ENCODE measurements at regions not wholly inside any gene's neighbourhood (a gene's known extent, or its start where the extent isn't known, plus 50 kb on each side); places are given as distances from the start of the nearest gene placed in this dataset.

- Histone ChIP-seq H3K4me1 (ENCODE audit: control insufficient read depth, insufficient read depth, low read length, poor library complexity, severe bottlenecking) (peaks cover 4% of the 10 kb centered on the region), H3K36me3 (ENCODE audit: control insufficient read depth, insufficient read depth, low read length) (no peaks in the 10 kb centered on the region), H3K27me3 (replicated peaks; ENCODE audit: control insufficient read depth, insufficient read depth, low read length, poor library complexity, severe bottlenecking) (no peaks in the 10 kb centered on the region), H3K9me3 (ENCODE audit: control insufficient read depth, low read length) (no peaks in the 10 kb centered on the region), H3K4me3 (ENCODE audit: insufficient read depth, low read depth, low read length, poor library complexity, severe bottlenecking) (no peak overlapping the region), H3K27ac (ENCODE audit: insufficient read depth, low read length, poor library complexity, severe bottlenecking) (no peak overlapping the region)
- DNase-seq = no peak
These were observed 196.0 kb downstream of the ZEB2 start for GRCh38 chr2:144323946-144324345.

DNA sequence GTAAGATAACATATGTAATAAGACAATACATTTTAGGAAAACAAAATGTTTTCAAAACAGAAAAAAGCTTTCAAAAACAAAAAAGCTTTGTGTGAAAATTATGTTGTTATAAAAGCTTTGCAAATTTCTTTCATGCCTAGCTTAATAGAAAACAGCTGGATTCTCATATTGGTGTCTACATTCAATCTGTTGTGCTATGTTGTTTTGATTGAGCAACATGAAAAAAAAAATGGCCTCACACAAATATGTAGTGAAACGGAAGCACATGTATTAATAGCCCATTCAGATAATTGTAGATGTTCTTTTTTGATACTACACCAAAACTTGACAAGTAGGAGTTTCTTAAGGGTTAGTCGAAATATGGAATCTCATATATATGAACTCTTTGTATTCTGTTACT is 197.5 kb downstream of the ZEB2 start:
- Histone ChIP-seq H3K4me1 (ENCODE audit: control insufficient read depth, insufficient read depth, low read length, poor library complexity, severe bottlenecking) (peaks cover 4% of the 10 kb centered on the region), H3K36me3 (ENCODE audit: control insufficient read depth, insufficient read depth, low read length) (no peaks in the 10 kb centered on the region), H3K9me3 (ENCODE audit: control insufficient read depth, low read length) (no peaks in the 10 kb centered on the region), H3K27ac (ENCODE audit: insufficient read depth, low read length, poor library complexity, severe bottlenecking) (no peak overlapping the region), H3K27me3 (replicated peaks; ENCODE audit: control insufficient read depth, insufficient read depth, low read length, poor library complexity, severe bottlenecking) (no peaks in the 10 kb centered on the region), H3K4me3 (ENCODE audit: insufficient read depth, low read depth, low read length, poor library complexity, severe bottlenecking) (no peak overlapping the region)
- DNase-seq = no peak

DNA sequence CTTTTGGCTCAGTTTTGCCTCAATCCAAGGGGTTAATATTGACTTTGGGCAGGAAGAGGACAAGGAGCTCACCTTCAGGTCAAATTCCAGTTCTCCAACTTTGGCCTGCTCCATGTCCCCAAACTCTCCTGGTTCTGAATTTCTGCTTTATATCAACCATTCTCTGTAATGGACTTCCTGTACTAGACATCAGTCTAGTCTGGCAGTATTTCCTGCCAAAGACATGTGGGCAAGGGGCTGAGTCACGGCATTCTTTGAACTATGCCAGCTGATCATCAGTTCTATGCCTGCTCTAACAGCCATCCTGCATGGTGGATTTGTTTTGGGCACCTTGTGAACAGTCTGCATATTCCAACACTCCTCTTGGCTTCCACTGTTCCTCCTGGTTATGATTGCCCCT is 199.4 kb downstream of the ZEB2 start:
- no peak overlapping the region for H3K4me3 ChIP-seq (ENCODE audit: insufficient read depth, low read depth, low read length, poor library complexity, severe bottlenecking)
- H3K4me1 ChIP-seq (ENCODE audit: control insufficient read depth, insufficient read depth, low read length, poor library complexity, severe bottlenecking) = peaks cover 4% of the 10 kb centered on the region
- H3K9me3 ChIP-seq (ENCODE audit: control insufficient read depth, low read length) = no peaks in the 10 kb centered on the region
- DNase-seq = peak; percentile 33 to 48 (median 43)
- no peaks in the 10 kb centered on the region for H3K36me3 ChIP-seq (ENCODE audit: control insufficient read depth, insufficient read depth, low read length)
- no peak overlapping the region for H3K27ac ChIP-seq (ENCODE audit: insufficient read depth, low read length, poor library complexity, severe bottlenecking)
- H3K27me3 ChIP-seq (replicated peaks; ENCODE audit: control insufficient read depth, insufficient read depth, low read length, poor library complexity, severe bottlenecking) = no peaks in the 10 kb centered on the region

GRCh38 chr2:144317071-144317738 is 202.7 kb downstream of the ZEB2 start:
- DNase-seq = no peak
- no peaks in the 10 kb centered on the region for H3K9me3 ChIP-seq (ENCODE audit: control insufficient read depth, low read length)
- H3K4me1 ChIP-seq (ENCODE audit: control insufficient read depth, insufficient read depth, low read length, poor library complexity, severe bottlenecking) = peaks cover 4% of the 10 kb centered on the region
- no peak overlapping the region for H3K27ac ChIP-seq (ENCODE audit: insufficient read depth, low read length, poor library complexity, severe bottlenecking)
- H3K36me3 ChIP-seq (ENCODE audit: control insufficient read depth, insufficient read depth, low read length) = no peaks in the 10 kb centered on the region
- no peak overlapping the region for H3K4me3 ChIP-seq (ENCODE audit: insufficient read depth, low read depth, low read length, poor library complexity, severe bottlenecking)
- no peaks in the 10 kb centered on the region for H3K27me3 ChIP-seq (replicated peaks; ENCODE audit: control insufficient read depth, insufficient read depth, low read length, poor library complexity, severe bottlenecking)

- no peak overlapping the region for H3K4me3 ChIP-seq (ENCODE audit: insufficient read depth, low read depth, low read length, poor library complexity, severe bottlenecking)
- H3K36me3 ChIP-seq (ENCODE audit: control insufficient read depth, insufficient read depth, low read length) = no peaks in the 10 kb centered on the region
- H3K27ac ChIP-seq (ENCODE audit: insufficient read depth, low read length, poor library complexity, severe bottlenecking) = no peak overlapping the region
- H3K27me3 ChIP-seq (replicated peaks; ENCODE audit: control insufficient read depth, insufficient read depth, low read length, poor library complexity, severe bottlenecking) = no peaks in the 10 kb centered on the region
- H3K4me1 ChIP-seq (ENCODE audit: control insufficient read depth, insufficient read depth, low read length, poor library complexity, severe bottlenecking) = no peaks in the 10 kb centered on the region
- no peak for DNase-seq
- no peaks in the 10 kb centered on the region for H3K9me3 ChIP-seq (ENCODE audit: control insufficient read depth, low read length)
These were observed 208.9 kb downstream of the ZEB2 start for GRCh38 chr2:144310889-144311608.

DNA sequence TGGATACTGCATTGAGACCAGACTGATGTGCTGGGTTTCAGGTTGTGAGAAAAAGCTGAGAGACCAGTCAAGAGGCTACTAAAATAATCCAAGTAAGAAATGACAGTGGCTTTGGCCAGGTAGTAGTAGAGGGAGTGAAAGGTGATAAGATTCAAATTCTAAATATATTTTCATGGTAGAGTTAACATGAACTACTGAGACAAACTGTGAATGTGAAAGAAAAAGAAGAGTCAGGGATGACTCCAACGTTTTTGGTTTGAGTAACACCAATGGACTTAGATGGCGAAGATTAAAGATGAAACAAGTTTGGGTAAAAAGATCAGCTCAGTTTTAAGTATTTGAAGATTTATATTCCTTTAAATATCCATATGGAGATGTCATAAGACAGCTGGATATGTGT is 209.4 kb downstream of the ZEB2 start:
- no peak overlapping the region for H3K27ac ChIP-seq (ENCODE audit: insufficient read depth, low read length, poor library complexity, severe bottlenecking)
- no peaks in the 10 kb centered on the region for H3K4me1 ChIP-seq (ENCODE audit: control insufficient read depth, insufficient read depth, low read length, poor library complexity, severe bottlenecking)
- no peaks in the 10 kb centered on the region for H3K27me3 ChIP-seq (replicated peaks; ENCODE audit: control insufficient read depth, insufficient read depth, low read length, poor library complexity, severe bottlenecking)
- no peaks in the 10 kb centered on the region for H3K36me3 ChIP-seq (ENCODE audit: control insufficient read depth, insufficient read depth, low read length)
- no peak for DNase-seq
- H3K9me3 ChIP-seq (ENCODE audit: control insufficient read depth, low read length) = no peaks in the 10 kb centered on the region
- no peak overlapping the region for H3K4me3 ChIP-seq (ENCODE audit: insufficient read depth, low read depth, low read length, poor library complexity, severe bottlenecking)

GRCh38 chr2:144307711-144308110 is 212.2 kb downstream of the ZEB2 start:
- no peak for DNase-seq
- Histone ChIP-seq H3K36me3 (ENCODE audit: control insufficient read depth, insufficient read depth, low read length) (no peaks in the 10 kb centered on the region), H3K9me3 (ENCODE audit: control insufficient read depth, low read length) (no peaks in the 10 kb centered on the region), H3K4me3 (ENCODE audit: insufficient read depth, low read depth, low read length, poor library complexity, severe bottlenecking) (no peak overlapping the region), H3K27ac (ENCODE audit: insufficient read depth, low read length, poor library complexity, severe bottlenecking) (no peak overlapping the region), H3K4me1 (ENCODE audit: control insufficient read depth, insufficient read depth, low read length, poor library complexity, severe bottlenecking) (no peaks in the 10 kb centered on the region), H3K27me3 (replicated peaks; ENCODE audit: control insufficient read depth, insufficient read depth, low read length, poor library complexity, severe bottlenecking) (no peaks in the 10 kb centered on the region)

DNA sequence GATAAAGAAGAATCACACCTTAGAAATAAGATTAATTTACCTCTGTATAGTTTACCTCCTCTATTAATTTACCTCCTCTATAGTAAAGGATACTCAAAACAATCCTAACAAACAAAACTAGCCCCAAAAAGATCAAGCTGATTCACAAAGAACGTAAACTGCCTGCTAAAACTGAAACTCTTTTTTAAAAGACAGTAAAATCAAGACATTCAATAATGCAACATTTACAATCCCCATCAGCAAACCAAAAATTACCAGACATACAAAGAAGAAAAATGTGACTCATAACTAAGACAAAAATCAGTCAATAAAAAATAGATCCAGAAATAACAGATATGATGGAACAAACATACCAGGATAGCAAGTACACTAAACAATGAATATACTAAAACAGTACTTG is 215.7 kb downstream of the ZEB2 start:
- no peak overlapping the region for H3K27ac ChIP-seq (ENCODE audit: insufficient read depth, low read length, poor library complexity, severe bottlenecking)
- no peaks in the 10 kb centered on the region for H3K4me1 ChIP-seq (ENCODE audit: control insufficient read depth, insufficient read depth, low read length, poor library complexity, severe bottlenecking)
- no peak overlapping the region for H3K4me3 ChIP-seq (ENCODE audit: insufficient read depth, low read depth, low read length, poor library complexity, severe bottlenecking)
- DNase-seq = no peak
- no peaks in the 10 kb centered on the region for H3K9me3 ChIP-seq (ENCODE audit: control insufficient read depth, low read length)
- no peaks in the 10 kb centered on the region for H3K36me3 ChIP-seq (ENCODE audit: control insufficient read depth, insufficient read depth, low read length)
- H3K27me3 ChIP-seq (replicated peaks; ENCODE audit: control insufficient read depth, insufficient read depth, low read length, poor library complexity, severe bottlenecking) = no peaks in the 10 kb centered on the region

DNA sequence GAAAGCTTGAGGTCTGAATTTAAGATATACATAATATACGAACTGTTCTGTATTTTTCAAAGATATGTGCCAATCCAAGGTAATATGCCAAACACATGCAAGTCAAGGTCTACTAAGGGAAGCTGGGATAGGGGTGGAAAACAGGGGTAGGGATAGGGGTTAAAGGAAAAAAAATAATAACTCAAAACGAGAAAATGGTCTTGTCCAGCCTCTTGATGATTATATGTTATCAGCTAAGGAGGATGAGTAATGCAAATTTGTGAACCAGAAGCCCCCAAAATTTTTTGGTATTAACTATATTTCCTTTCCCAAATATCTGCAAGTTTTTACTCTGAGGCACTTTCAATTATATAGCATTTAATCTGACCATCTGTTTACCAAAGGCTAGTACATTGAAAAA is 219.3 kb downstream of the ZEB2 start:
- H3K4me3 ChIP-seq (ENCODE audit: insufficient read depth, low read depth, low read length, poor library complexity, severe bottlenecking) = no peak overlapping the region
- DNase-seq = no peak
- H3K27ac ChIP-seq (ENCODE audit: insufficient read depth, low read length, poor library complexity, severe bottlenecking) = no peak overlapping the region
- H3K4me1 ChIP-seq (ENCODE audit: control insufficient read depth, insufficient read depth, low read length, poor library complexity, severe bottlenecking) = no peaks in the 10 kb centered on the region
- no peaks in the 10 kb centered on the region for H3K9me3 ChIP-seq (ENCODE audit: control insufficient read depth, low read length)
- no peaks in the 10 kb centered on the region for H3K27me3 ChIP-seq (replicated peaks; ENCODE audit: control insufficient read depth, insufficient read depth, low read length, poor library complexity, severe bottlenecking)
- H3K36me3 ChIP-seq (ENCODE audit: control insufficient read depth, insufficient read depth, low read length) = no peaks in the 10 kb centered on the region

- Histone ChIP-seq H3K4me3 (ENCODE audit: insufficient read depth, low read depth, low read length, poor library complexity, severe bottlenecking) (no peak overlapping the region), H3K9me3 (ENCODE audit: control insufficient read depth, low read length) (no peaks in the 10 kb centered on the region), H3K36me3 (ENCODE audit: control insufficient read depth, insufficient read depth, low read length) (no peaks in the 10 kb centered on the region), H3K4me1 (ENCODE audit: control insufficient read depth, insufficient read depth, low read length, poor library complexity, severe bottlenecking) (no peaks in the 10 kb centered on the region), H3K27me3 (replicated peaks; ENCODE audit: control insufficient read depth, insufficient read depth, low read length, poor library complexity, severe bottlenecking) (no peaks in the 10 kb centered on the region), H3K27ac (ENCODE audit: insufficient read depth, low read length, poor library complexity, severe bottlenecking) (no peak overlapping the region)
- DNase-seq = no peak
These were observed 229.6 kb downstream of the ZEB2 start for GRCh38 chr2:144290276-144290675.
